PFSK-1 (cell line): ENCODE measurements at regions not wholly inside any gene's neighbourhood (a gene's known extent, or its start where the extent isn't known, plus 50 kb on each side); places are given as distances from the start of the nearest gene placed in this dataset.

Experiments used
- POLR2AphosphoS5 ChIP-seq: IDR thresholded peaks from 2 replicates; pipeline ENCODE4 v1.6.1; 2012; ENCODE audit warnings: low read depth, mild to moderate bottlenecking, control low read depth, low read length, moderate library complexity
- REST ChIP-seq, 2 experiments: IDR thresholded peaks; 2 replicates each; pipeline versions ENCODE4 v1.6.1 to v1.8.0; 2011 to 2012; ENCODE audit warnings: low read depth in 2 of 2, low read length in 2 of 2, control low read depth in 1 of 2, inconsistent platforms in 1 of 2, mild to moderate bottlenecking in 1 of 2, moderate library complexity in 1 of 2; ENCODE audit not compliant: insufficient read depth in 1 of 2
- SIN3A ChIP-seq: IDR thresholded peaks from 2 replicates; pipeline ENCODE4 v1.6.1; 2012; ENCODE audit warnings: mild to moderate bottlenecking, low read length, moderate library complexity, borderline replicate concordance; ENCODE audit not compliant: insufficient read depth

- TF ChIP-seq POLR2AphosphoS5 (no peak), SIN3A (no peak), REST (IDR thresholded peaks at IDR 0.05; ENCODE audit: insufficient read depth in 1 of 2, low read depth in 2 of 2, low read length in 2 of 2) (no peak)
Observed at GRCh38 chr3:145248928-145249327, 912.1 kb downstream of the PLOD2 start.
